B cell (primary cell): ENCODE measurements at regions not wholly inside any gene's neighbourhood (a gene's known extent, or its start where the extent isn't known, plus 50 kb on each side); places are given as distances from the start of the nearest gene placed in this dataset.

Source experiments
- EZH2 ChIP-seq: IDR thresholded peaks from 2 replicates; pipeline ENCODE4 v1.6.1; 2012; ENCODE audit warnings: borderline replicate concordance, low read depth, mild to moderate bottlenecking, moderate library complexity, low read length; ENCODE audit not compliant: insufficient read depth, poor library complexity, severe bottlenecking
- TF ChIP-seq, protein P1 (sequence below): fragments of 200-600 bp; IDR thresholded peaks from one replicate; pipeline ENCODE4 v1.8.0; 2022; ENCODE audit warnings: antibody characterized with exemption, mild to moderate bottlenecking

DNA sequence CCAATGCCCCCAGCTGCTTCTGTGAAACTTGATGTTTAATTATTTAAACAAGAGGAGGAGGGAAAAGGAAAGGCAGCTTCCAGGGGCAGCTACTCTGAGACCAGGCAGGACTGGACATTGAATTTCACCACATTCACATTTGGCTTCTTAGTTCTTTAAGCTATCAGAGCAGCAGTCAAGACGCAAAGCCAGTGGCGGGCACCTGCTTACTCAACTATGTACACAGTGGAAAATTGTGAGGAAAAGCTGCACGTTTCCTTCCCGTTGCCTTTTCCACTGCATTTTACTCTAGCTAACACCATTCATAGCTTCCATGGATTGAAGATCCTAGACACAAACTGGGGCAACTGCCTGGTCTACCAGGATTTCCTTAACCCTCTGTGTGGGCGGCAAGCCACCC, 200.3 kb downstream of the ERCC6L2 start:
- TF ChIP-seq, protein P1, sequence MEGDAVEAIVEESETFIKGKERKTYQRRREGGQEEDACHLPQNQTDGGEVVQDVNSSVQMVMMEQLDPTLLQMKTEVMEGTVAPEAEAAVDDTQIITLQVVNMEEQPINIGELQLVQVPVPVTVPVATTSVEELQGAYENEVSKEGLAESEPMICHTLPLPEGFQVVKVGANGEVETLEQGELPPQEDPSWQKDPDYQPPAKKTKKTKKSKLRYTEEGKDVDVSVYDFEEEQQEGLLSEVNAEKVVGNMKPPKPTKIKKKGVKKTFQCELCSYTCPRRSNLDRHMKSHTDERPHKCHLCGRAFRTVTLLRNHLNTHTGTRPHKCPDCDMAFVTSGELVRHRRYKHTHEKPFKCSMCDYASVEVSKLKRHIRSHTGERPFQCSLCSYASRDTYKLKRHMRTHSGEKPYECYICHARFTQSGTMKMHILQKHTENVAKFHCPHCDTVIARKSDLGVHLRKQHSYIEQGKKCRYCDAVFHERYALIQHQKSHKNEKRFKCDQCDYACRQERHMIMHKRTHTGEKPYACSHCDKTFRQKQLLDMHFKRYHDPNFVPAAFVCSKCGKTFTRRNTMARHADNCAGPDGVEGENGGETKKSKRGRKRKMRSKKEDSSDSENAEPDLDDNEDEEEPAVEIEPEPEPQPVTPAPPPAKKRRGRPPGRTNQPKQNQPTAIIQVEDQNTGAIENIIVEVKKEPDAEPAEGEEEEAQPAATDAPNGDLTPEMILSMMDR: no peak
- TF ChIP-seq EZH2: no peak
